ENCODE measurements at regions not wholly inside any gene's neighbourhood (a gene's known extent, or its start where the extent isn't known, plus 50 kb on each side); places are given as distances from the start of the nearest gene placed in this dataset.

- TF ChIP-seq CTCF (optimal IDR thresholded peaks at IDR 0.05 in 1 of 3, IDR thresholded peaks at IDR 0.05 in 1 of 3, conservative IDR thresholded peaks at IDR 0.05 in 1 of 3; ENCODE audit: extremely low read depth in 1 of 3, insufficient read depth in 2 of 3, low read length in 3 of 3) = no peak
- no peak for TF ChIP-seq EZH2 (IDR thresholded peaks at IDR 0.05; ENCODE audit: low read length)
Measured at GRCh38 chr12:97229004-97229403, 233.6 kb upstream of the RMST start.
